SK-N-SH (cell line): ENCODE measurements at regions not wholly inside any gene's neighbourhood (a gene's known extent, or its start where the extent isn't known, plus 50 kb on each side); places are given as distances from the start of the nearest gene placed in this dataset.

Source experiments
- CTCF ChIA-PET: fragments of 300-600, 350-600 bp; formaldehyde crosslinking; extraction: SDS; loops from one replicate; lab custom pipeline; 2021; lab: Yijun Ruan, JAX
- POLR2A ChIA-PET: fragments of 350-600 bp; sonication (Branson Sonifier 250); formaldehyde crosslinking; extraction: SDS; loops from one replicate; lab custom pipeline; 2020; ENCODE audit warnings: antibody characterized with exemption, inconsistent platforms; lab: Yijun Ruan, JAX
- DNase-seq: peaks from one replicate; pipeline ENCODE4 v3.0.0; 2012
- H2AFZ ChIP-seq: fragments of 200-600 bp; sonication (generic); 2 replicates; pipeline ENCODE4 v1.8.1; 2016; ENCODE audit warnings: antibody characterized with exemption, mild to moderate bottlenecking, low read depth
- H3F3A ChIP-seq: fragments of 200-600 bp; sonication (generic); replicated peaks from 2 replicates; pipeline ENCODE3; 2016; ENCODE audit warnings: antibody characterized with exemption, mild to moderate bottlenecking; ENCODE audit not compliant: insufficient read depth
- H3K27ac ChIP-seq, 2 experiments: fragments of 200-500 bp in 1 of 2; fragments of 200-600 bp in 1 of 2; sonication (Bioruptor generic) in 1 of 2; sonication (generic), shearing (Covaris generic) in 1 of 2; 2 replicates each; pipeline versions ENCODE4 v1.5.1 to v1.6.1; 2014 to 2016; ENCODE audit warnings: low read depth in 2 of 2, inconsistent platforms in 1 of 2, low read length in 1 of 2, mild to moderate bottlenecking in 1 of 2, mixed read lengths in 1 of 2
- H3K27me3 ChIP-seq: fragments of 200-600 bp; sonication (generic), shearing (Covaris generic); 2 replicates; pipeline ENCODE4 v1.6.1; 2016; ENCODE audit warnings: mixed run types; ENCODE audit not compliant: insufficient read depth
- H3K36me3 ChIP-seq, 2 experiments: fragments of 200-500 bp in 1 of 2; fragments of 200-600 bp in 1 of 2; sonication (Bioruptor generic) in 1 of 2; sonication (generic) in 1 of 2; replicated peaks in 1 of 2; 2 replicates each; pipeline versions ENCODE3 to v1.5.1; 2014 to 2016; ENCODE audit warnings: low read length in 1 of 2, mild to moderate bottlenecking in 1 of 2; ENCODE audit not compliant: insufficient read depth in 2 of 2, control insufficient read depth in 1 of 2
- H3K4me1 ChIP-seq, 2 experiments: fragments of 200-500 bp in 1 of 2; fragments of 200-600 bp in 1 of 2; sonication (Bioruptor generic) in 1 of 2; sonication (generic), shearing (Covaris generic) in 1 of 2; 2 replicates each; pipeline versions ENCODE4 v1.5.1 to v1.6.1; 2014 to 2016; ENCODE audit warnings: low read depth in 1 of 2, low read length in 1 of 2, mixed run types in 1 of 2; ENCODE audit not compliant: insufficient read depth in 2 of 2, control insufficient read depth in 1 of 2
- H3K4me2 ChIP-seq: fragments of 200-600 bp; sonication (generic), shearing (Covaris generic); 2 replicates; pipeline ENCODE4 v1.6.1; 2017; ENCODE audit warnings: mixed run types
- H3K4me3 ChIP-seq, 2 experiments: fragments of 200-500 bp in 1 of 2; fragments of 200-600 bp in 1 of 2; sonication (Bioruptor generic) in 1 of 2; sonication (generic), shearing (Covaris generic) in 1 of 2; 2 replicates each; pipeline versions ENCODE4 v1.5.1 to v1.8.1; 2014 to 2016; ENCODE audit warnings: low read depth in 2 of 2, inconsistent platforms in 1 of 2, low read length in 1 of 2, mild to moderate bottlenecking in 1 of 2, mixed read lengths in 1 of 2, moderate library complexity in 1 of 2
- H3K79me2 ChIP-seq: fragments of 200-600 bp; sonication (generic); 2 replicates; pipeline ENCODE4 v1.8.1; 2017; ENCODE audit warnings: mild to moderate bottlenecking; ENCODE audit not compliant: insufficient read depth
- H3K9ac ChIP-seq: fragments of 200-600 bp; sonication (generic); 2 replicates; pipeline ENCODE4 v1.6.1; 2017; ENCODE audit warnings: mixed run types
- H3K9me2 ChIP-seq: fragments of 200-600 bp; sonication (generic); 2 replicates; pipeline ENCODE4 v1.6.1; 2017; ENCODE audit warnings: mixed run types
- H3K9me3 ChIP-seq: fragments of 200-600 bp; sonication (generic); 2 replicates; pipeline ENCODE4 v1.6.1; 2017; ENCODE audit warnings: mixed run types, mild to moderate bottlenecking, moderate library complexity
- H4K20me1 ChIP-seq: fragments of 200-600 bp; sonication (generic); 2 replicates; pipeline ENCODE4 v1.6.1; 2017; ENCODE audit warnings: mild to moderate bottlenecking, mixed run types; ENCODE audit not compliant: insufficient read depth
- CHD2 ChIP-seq: fragments of 150-350 bp; IDR thresholded peaks from 2 replicates; pipeline ENCODE4 v1.6.1; 2018; ENCODE audit warnings: low read length; ENCODE audit not compliant: partially characterized antibody
- CTCF ChIP-seq: fragments of 200-600 bp; sonication (generic); IDR thresholded peaks from 2 replicates; pipeline ENCODE4 v1.6.1; 2017; ENCODE audit warnings: antibody characterized with exemption, mild to moderate bottlenecking, moderate library complexity
- ELF1 ChIP-seq: IDR thresholded peaks from 2 replicates; pipeline ENCODE4 v1.4.0; 2012
- EP300 ChIP-seq, 2 experiments: IDR thresholded peaks; 2 replicates each; pipeline versions ENCODE4 v1.4.0 to v1.6.1; 2012; ENCODE audit warnings: borderline replicate concordance in 1 of 2, low read depth in 1 of 2, low read length in 1 of 2
- FOSL2 ChIP-seq: IDR thresholded peaks from 2 replicates; pipeline ENCODE4 v1.4.0; 2012; ENCODE audit warnings: low read depth, mild to moderate bottlenecking, moderate library complexity, borderline replicate concordance
- GABPA ChIP-seq: IDR thresholded peaks from 2 replicates; pipeline ENCODE4 v1.4.0; 2012; ENCODE audit warnings: low read depth, mild to moderate bottlenecking
- GATA2 ChIP-seq: sonication (generic); formaldehyde crosslinking; IDR thresholded peaks from 2 replicates; pipeline ENCODE4 v1.5.0; 2020; ENCODE audit warnings: mild to moderate bottlenecking, missing genetic modification reagents
- POLR2AphosphoS5 ChIP-seq: IDR thresholded peaks from 2 replicates; pipeline ENCODE4 v1.6.1; 2012; ENCODE audit warnings: low read depth, low read length
- RAD21 ChIP-seq: IDR thresholded peaks from 2 replicates; pipeline ENCODE4 v1.6.1; 2012; ENCODE audit warnings: mild to moderate bottlenecking, low read length
- RXRA ChIP-seq: IDR thresholded peaks from 2 replicates; pipeline ENCODE4 v1.4.0; 2012; ENCODE audit warnings: low read depth, mild to moderate bottlenecking, borderline replicate concordance
- SMC3 ChIP-seq: IDR thresholded peaks from 2 replicates; pipeline ENCODE4 v1.6.1; 2012; ENCODE audit warnings: low read depth, low read length, improper control_type of control experiment
- TAF1 ChIP-seq: IDR thresholded peaks from 2 replicates; pipeline ENCODE4 v1.6.1; 2012; ENCODE audit warnings: low read depth, mild to moderate bottlenecking, low read length, moderate library complexity, borderline replicate concordance
- TEAD4 ChIP-seq: IDR thresholded peaks from 2 replicates; pipeline ENCODE4 v1.4.0; 2012; ENCODE audit warnings: mild to moderate bottlenecking, borderline replicate concordance; ENCODE audit not compliant: insufficient read depth
- USF2 ChIP-seq: fragments of 150-350 bp; IDR thresholded peaks from 2 replicates; pipeline ENCODE4 v1.6.1; 2017; ENCODE audit warnings: antibody characterized with exemption, low read length, low read depth, borderline replicate concordance
- TF ChIP-seq, protein P1 (sequence below): IDR thresholded peaks from 2 replicates; pipeline ENCODE4 v1.4.0; 2012; ENCODE audit warnings: low read depth
- TF ChIP-seq, protein P2 (sequence below): IDR thresholded peaks from 2 replicates; pipeline ENCODE4 v1.6.1; 2012; ENCODE audit warnings: mild to moderate bottlenecking, low read depth, low read length, moderate library complexity
- TF ChIP-seq, protein P3 (sequence below): IDR thresholded peaks from 2 replicates; pipeline ENCODE4 v1.4.0; 2012; ENCODE audit warnings: low read depth, borderline replicate concordance

DNA sequence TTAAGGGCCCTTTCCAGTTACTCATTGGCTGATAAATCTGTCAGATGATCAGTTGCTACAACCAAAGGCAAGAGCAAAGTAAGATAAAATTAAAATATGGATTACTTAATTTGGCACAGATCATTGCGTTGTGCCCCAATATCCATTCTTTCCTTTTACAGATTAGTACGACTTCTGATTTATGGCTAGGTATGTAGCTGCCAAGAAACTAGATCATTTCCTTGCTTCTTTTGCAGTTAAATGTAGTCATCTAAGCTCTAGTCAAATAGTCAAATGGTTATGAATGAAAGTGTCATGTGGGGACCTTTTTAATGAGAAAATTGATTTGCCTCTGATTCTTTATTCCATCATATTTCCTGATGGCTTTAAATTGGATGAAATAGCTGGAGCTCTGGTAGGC, 1039.9 kb upstream of the FLRT2 start (continued):
- TF ChIP-seq FOSL2 (no peak), GABPA (no peak)
- TF ChIP-seq, all 33 proteins: peak for 0

- Histone ChIP-seq H3K4me2 (no peak overlapping the region), H3K27ac (no peak overlapping the region), H3F3A (no peaks in the 10 kb centered on the region), H3K4me3 (no peak overlapping the region), H3K36me3 (no peaks in the 10 kb centered on the region), H3K9ac (no peak overlapping the region), H2AFZ (no peak overlapping the region), H3K9me3 (no peaks in the 10 kb centered on the region), H3K79me2 (no peaks in the 10 kb centered on the region), H3K27me3 (no peaks in the 10 kb centered on the region), H3K9me2 (no peaks in the 10 kb centered on the region), H3K4me1 (no peaks in the 10 kb centered on the region), H4K20me1 (no peaks in the 10 kb centered on the region)
- ChIA-PET POLR2A (no interaction called here), CTCF (no interaction called here)
- TF ChIP-seq USF2: no peak
- TF ChIP-seq ELF1: no peak
- TF ChIP-seq CHD2: no peak
- TF ChIP-seq, protein P1, sequence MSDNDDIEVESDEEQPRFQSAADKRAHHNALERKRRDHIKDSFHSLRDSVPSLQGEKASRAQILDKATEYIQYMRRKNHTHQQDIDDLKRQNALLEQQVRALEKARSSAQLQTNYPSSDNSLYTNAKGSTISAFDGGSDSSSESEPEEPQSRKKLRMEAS: no peak
- no peak for TF ChIP-seq EP300 (IDR thresholded peaks at IDR 0.05; ENCODE audit: borderline replicate concordance in 1 of 2, low read depth in 1 of 2, low read length in 1 of 2)
- TF ChIP-seq SMC3: no peak
- no peak for TF ChIP-seq RXRA
- no peak for TF ChIP-seq TAF1
- TF ChIP-seq RAD21: no peak
- TF ChIP-seq, protein P2, sequence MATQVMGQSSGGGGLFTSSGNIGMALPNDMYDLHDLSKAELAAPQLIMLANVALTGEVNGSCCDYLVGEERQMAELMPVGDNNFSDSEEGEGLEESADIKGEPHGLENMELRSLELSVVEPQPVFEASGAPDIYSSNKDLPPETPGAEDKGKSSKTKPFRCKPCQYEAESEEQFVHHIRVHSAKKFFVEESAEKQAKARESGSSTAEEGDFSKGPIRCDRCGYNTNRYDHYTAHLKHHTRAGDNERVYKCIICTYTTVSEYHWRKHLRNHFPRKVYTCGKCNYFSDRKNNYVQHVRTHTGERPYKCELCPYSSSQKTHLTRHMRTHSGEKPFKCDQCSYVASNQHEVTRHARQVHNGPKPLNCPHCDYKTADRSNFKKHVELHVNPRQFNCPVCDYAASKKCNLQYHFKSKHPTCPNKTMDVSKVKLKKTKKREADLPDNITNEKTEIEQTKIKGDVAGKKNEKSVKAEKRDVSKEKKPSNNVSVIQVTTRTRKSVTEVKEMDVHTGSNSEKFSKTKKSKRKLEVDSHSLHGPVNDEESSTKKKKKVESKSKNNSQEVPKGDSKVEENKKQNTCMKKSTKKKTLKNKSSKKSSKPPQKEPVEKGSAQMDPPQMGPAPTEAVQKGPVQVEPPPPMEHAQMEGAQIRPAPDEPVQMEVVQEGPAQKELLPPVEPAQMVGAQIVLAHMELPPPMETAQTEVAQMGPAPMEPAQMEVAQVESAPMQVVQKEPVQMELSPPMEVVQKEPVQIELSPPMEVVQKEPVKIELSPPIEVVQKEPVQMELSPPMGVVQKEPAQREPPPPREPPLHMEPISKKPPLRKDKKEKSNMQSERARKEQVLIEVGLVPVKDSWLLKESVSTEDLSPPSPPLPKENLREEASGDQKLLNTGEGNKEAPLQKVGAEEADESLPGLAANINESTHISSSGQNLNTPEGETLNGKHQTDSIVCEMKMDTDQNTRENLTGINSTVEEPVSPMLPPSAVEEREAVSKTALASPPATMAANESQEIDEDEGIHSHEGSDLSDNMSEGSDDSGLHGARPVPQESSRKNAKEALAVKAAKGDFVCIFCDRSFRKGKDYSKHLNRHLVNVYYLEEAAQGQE: no peak
- TF ChIP-seq CTCF: no peak
- TF ChIP-seq POLR2AphosphoS5: no peak
- TF ChIP-seq GATA2 (CRISPR knock-in tag): no peak
- TF ChIP-seq, protein P3, sequence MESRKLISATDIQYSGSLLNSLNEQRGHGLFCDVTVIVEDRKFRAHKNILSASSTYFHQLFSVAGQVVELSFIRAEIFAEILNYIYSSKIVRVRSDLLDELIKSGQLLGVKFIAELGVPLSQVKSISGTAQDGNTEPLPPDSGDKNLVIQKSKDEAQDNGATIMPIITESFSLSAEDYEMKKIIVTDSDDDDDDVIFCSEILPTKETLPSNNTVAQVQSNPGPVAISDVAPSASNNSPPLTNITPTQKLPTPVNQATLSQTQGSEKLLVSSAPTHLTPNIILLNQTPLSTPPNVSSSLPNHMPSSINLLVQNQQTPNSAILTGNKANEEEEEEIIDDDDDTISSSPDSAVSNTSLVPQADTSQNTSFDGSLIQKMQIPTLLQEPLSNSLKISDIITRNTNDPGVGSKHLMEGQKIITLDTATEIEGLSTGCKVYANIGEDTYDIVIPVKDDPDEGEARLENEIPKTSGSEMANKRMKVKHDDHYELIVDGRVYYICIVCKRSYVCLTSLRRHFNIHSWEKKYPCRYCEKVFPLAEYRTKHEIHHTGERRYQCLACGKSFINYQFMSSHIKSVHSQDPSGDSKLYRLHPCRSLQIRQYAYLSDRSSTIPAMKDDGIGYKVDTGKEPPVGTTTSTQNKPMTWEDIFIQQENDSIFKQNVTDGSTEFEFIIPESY: no peak
- no peak for TF ChIP-seq TEAD4
- DNase-seq: no peak
Observed at GRCh38 chr14:84492685-84493084, 1037.3 kb upstream of the FLRT2 start.
